Common myeloid progenitor, CD34-positive (primary cell): ENCODE measurements at regions not wholly inside any gene's neighbourhood (a gene's known extent, or its start where the extent isn't known, plus 50 kb on each side); places are given as distances from the start of the nearest gene placed in this dataset.
"Not testable (repeated sequence)": the region's sequence is repeated elsewhere in the genome, so short reads cannot be mapped to it uniquely, and the experiment has no call there.

Experiments
- CTCF ChIA-PET: fragments of 350-600 bp; sonication (Branson Sonifier 250); formaldehyde crosslinking; loops from one replicate; lab custom pipeline; 2021; ENCODE audit warnings: antibody characterized with exemption; lab: Charles Lee
- POLR2A ChIA-PET: fragments of 350-600 bp; sonication (Branson Sonifier 250); formaldehyde crosslinking; loops from one replicate; lab custom pipeline; 2021; ENCODE audit warnings: antibody characterized with exemption; lab: Charles Lee
- DNase-seq, 3 donors: peaks; one replicate each; pipeline versions ENCODE4 v3.0.0 to v3.0.0-alpha.2; 2013
- H3K27ac ChIP-seq, 2 experiments: 1 replicate in 1 of 2; 2 replicates in 1 of 2; pipeline ENCODE4 v1.7.0; 2013; ENCODE audit warnings: inconsistent platforms in 2 of 2, low read length in 2 of 2, mild to moderate bottlenecking in 2 of 2, low read depth in 1 of 2, moderate library complexity in 1 of 2; ENCODE audit not compliant: severe bottlenecking in 2 of 2, insufficient read depth in 1 of 2, poor library complexity in 1 of 2
- H3K27me3 ChIP-seq, 5 experiments: replicated peaks in 2 of 5; 1 replicate in 3 of 5; 2 replicates in 2 of 5; pipeline versions ENCODE4 v1.6.1 to v1.7.0; 2013; ENCODE audit warnings: low read length in 4 of 5, mild to moderate bottlenecking in 2 of 5, moderate library complexity in 2 of 5, inconsistent platforms in 1 of 5; ENCODE audit not compliant: insufficient read depth in 5 of 5, control insufficient read depth in 4 of 5
- H3K36me3 ChIP-seq, 4 experiments: 1 replicate in 2 of 4; 2 replicates in 2 of 4; pipeline versions ENCODE4 v1.6.1 to v1.7.0; 2013; ENCODE audit warnings: low read length in 3 of 4, control low read depth in 1 of 4, mild to moderate bottlenecking in 1 of 4; ENCODE audit not compliant: control insufficient read depth in 4 of 4, insufficient read depth in 4 of 4
- H3K4me1 ChIP-seq, 4 experiments: 1 replicate in 3 of 4; 2 replicates in 1 of 4; pipeline versions ENCODE4 v1.6.1 to v1.7.1; 2013; ENCODE audit warnings: low read length in 3 of 4, mild to moderate bottlenecking in 3 of 4, control low read depth in 1 of 4, inconsistent platforms in 1 of 4, moderate library complexity in 1 of 4; ENCODE audit not compliant: control insufficient read depth in 4 of 4, insufficient read depth in 4 of 4; ENCODE audit errors: control extremely low read depth in 1 of 4
- H3K4me3 ChIP-seq, 7 experiments: 1 replicate in 4 of 7; 2 replicates in 3 of 7; pipeline versions ENCODE4 v1.5.1 to v1.7.0; 2013; ENCODE audit warnings: mild to moderate bottlenecking in 7 of 7, low read length in 6 of 7, moderate library complexity in 6 of 7, inconsistent platforms in 2 of 7, low read depth in 2 of 7, control low read depth in 1 of 7; ENCODE audit not compliant: insufficient read depth in 4 of 7, control insufficient read depth in 1 of 7; ENCODE audit errors: extremely low read depth in 1 of 7
- H3K9me3 ChIP-seq, 5 experiments: 1 replicate in 4 of 5; 2 replicates in 1 of 5; pipeline versions ENCODE4 v1.6.1 to v1.7.1; 2013; ENCODE audit warnings: low read length in 4 of 5, mild to moderate bottlenecking in 2 of 5, inconsistent platforms in 1 of 5, low read depth in 1 of 5, moderate library complexity in 1 of 5; ENCODE audit not compliant: control insufficient read depth in 4 of 5, insufficient read depth in 2 of 5; ENCODE audit errors: control extremely low read depth in 1 of 5
- WGBS: methylation state at CpG from one replicate; pipeline ENCODE4 v1.1.5; 2013; ENCODE audit not compliant: insufficient coverage; 5-methylcytosine and 5-hydroxymethylcytosine counted together

DNA sequence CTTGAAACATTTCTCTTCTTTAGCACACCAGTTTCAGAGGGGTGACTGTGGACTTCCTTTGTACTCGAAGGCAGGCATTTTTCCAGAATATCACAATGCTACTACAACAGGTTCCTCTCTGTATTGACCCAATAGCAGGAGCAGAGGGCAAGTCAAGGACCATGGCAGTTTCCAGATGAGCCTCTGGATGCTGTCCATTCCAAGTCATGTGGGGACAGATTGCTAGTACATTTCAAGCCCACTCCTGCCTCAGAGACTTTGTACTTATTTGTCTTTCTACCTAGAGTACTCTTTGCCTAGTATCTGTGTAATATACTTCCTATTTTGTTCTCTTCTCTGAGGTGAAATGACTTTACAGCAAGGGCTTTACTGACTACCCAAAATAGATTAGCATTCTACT, 373.9 kb downstream of the PIK3C3 start:
- Histone ChIP-seq H3K4me1 (no peaks in the 10 kb centered on the region), H3K27me3 (no peaks in the 10 kb centered on the region), H3K4me3 (no peak overlapping the region), H3K9me3 (no peaks in the 10 kb centered on the region), H3K27ac (no peak overlapping the region), H3K36me3 (no peaks in the 10 kb centered on the region)
- WGBS, result 50% methylated on average over 1 of the region's 1 CpG
- POLR2A ChIA-PET, result no interaction called here
- DNase-seq, result no peak
- CTCF ChIA-PET, result no interaction called here

DNA sequence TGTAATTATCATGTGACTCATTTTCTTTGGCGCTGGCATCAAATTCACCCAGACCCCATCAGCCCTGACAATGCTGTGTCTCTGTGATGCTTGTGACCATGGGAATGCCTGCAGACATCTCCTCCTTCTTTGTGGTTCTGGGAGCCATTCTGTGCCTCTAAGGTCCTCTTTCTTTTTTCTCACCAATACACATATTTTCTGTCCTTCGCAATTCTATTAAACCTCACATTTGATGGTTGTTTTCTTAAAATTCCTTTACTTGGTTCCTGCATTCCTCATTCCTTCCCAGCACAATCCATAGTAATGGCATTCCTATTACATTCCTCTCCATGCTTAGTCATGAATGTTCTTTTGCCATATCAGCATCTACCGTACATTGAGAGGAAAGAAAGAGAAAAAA, 375.3 kb downstream of the PIK3C3 start:
- Histone ChIP-seq H3K9me3 (no peaks in the 10 kb centered on the region), H3K4me1 (no peaks in the 10 kb centered on the region), H3K27ac (no peak overlapping the region), H3K4me3 (no peak overlapping the region), H3K36me3 (no peaks in the 10 kb centered on the region), H3K27me3 (no peaks in the 10 kb centered on the region)
- DNase-seq, result no peak
- POLR2A ChIA-PET, result no interaction called here
- WGBS, result 89% methylated on average over 2 of the region's 3 CpGs
- CTCF ChIA-PET, result no interaction called here

DNA sequence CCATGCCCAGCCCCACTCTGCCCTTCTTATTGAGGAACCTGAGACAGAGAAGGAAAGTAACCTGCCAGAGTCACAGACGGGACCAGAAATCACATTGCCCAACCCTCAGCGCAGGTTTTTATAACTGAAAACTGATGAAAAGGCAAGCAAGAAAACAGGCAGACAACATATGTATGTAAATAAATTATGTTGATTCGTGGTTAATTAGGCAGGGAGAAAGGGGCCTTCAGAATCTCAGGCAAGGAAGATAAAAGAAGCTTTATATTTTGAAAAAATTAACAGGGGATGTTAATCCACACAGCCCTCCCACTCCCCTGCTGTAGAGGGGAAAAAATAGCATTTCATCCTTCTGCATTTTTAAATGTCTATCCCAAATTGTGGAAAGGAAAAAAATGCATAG, 378.5 kb downstream of the PIK3C3 start:
- Histone ChIP-seq H3K36me3 (no peaks in the 10 kb centered on the region), H3K27ac (no peak overlapping the region), H3K4me3 (no peak overlapping the region), H3K9me3 (peaks cover 0 to 3% (median 0%) of the 10 kb centered on the region in 5 experiments), H3K27me3 (no peaks in the 10 kb centered on the region), H3K4me1 (no peaks in the 10 kb centered on the region)
- no peak for DNase-seq
- WGBS, result 90% methylated on average over 3 of the region's 3 CpGs
- POLR2A ChIA-PET, result no interaction called here
- CTCF ChIA-PET, result no interaction called here

DNA sequence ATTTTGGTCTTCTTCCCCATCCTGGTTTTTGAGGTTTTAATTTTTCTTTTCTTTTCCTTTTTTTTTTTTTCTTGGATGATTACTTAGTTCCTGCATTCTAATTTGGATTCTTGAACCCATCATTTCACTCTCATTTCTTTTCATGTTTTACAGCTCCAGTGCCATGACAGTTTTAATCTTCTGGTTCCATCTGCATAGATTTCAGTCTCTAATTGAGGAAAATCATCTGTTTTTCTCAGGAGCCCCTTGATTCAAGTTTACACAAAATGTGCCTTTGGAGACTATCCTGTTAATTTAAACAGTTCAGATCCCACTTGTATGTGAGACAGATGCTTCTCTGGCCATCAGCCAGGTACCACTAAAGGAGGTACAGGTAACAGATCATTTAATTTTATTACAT, 379.9 kb downstream of the PIK3C3 start:
- POLR2A ChIA-PET, result no interaction called here
- Histone ChIP-seq H3K4me3 (no peak overlapping the region), H3K27me3 (no peaks in the 10 kb centered on the region), H3K4me1 (no peaks in the 10 kb centered on the region), H3K9me3 (peaks cover 0 to 3% (median 0%) of the 10 kb centered on the region in 5 experiments), H3K36me3 (no peaks in the 10 kb centered on the region), H3K27ac (no peak overlapping the region)
- no peak for DNase-seq
- CTCF ChIA-PET, result no interaction called here

DNA sequence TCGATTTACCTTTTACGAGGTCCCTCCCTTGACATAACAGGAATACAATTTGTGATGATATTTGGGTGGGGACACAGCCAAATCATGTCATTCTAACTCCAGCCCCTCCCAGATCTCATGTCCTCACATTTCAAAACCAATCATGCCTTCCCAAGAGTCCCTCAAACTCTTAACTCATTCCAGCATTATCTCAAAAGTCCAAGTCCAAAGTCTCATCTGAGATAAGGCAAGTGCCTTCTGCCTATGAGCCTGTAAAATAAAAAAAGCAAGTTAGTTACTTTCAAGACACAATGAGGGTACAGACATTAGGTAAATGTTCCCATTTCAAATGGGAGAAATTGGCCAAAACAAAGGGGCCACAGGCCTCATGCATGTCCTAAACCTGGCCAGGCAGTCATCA, 381.1 kb downstream of the PIK3C3 start:
- H3K27ac ChIP-seq, result no peak overlapping the region
- POLR2A ChIA-PET, result interaction anchor here (0.6 kb wide), 1 partner anchor 266 kb away, joined by 4 read pairs; no protein-coding TSS in a partner anchor
- CTCF ChIA-PET, result no interaction called here
- DNase-seq, result no peak
- no peaks in the 10 kb centered on the region for H3K27me3 ChIP-seq
- no peak overlapping the region for H3K4me3 ChIP-seq
- 100% methylated on average over 1 of the region's 2 CpGs for WGBS
- H3K4me1 ChIP-seq, result no peaks in the 10 kb centered on the region
- no peaks in the 10 kb centered on the region for H3K36me3 ChIP-seq
- peaks cover 0 to 3% (median 0%) of the 10 kb centered on the region in 5 experiments for H3K9me3 ChIP-seq

DNA sequence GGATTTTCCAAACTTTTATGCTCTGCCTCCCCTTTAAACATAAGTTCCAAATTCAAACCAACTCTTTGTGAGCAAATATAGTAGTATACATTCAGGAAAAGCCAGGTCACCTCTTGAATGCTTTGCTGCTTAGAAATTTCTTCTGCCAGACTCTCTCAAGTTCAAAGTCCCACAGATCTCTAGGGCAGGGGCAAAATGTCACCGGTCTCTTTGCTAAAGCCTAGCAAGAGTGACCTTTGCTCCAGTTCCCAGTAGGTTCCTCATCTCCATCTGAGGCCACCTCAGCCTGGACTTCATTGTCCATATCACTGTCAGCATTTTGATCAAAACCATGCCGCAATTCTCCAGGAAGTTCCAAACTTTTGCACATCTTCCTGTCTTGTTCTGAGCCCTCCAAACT, 382.3 kb downstream of the PIK3C3 start:
- H3K27ac ChIP-seq, H3K36me3 ChIP-seq, CTCF ChIA-PET, H3K4me1 ChIP-seq, H3K27me3 ChIP-seq, H3K4me3 ChIP-seq, DNase-seq, H3K9me3 ChIP-seq, POLR2A ChIA-PET: not testable (repeated sequence)
- 100% methylated on average over 2 of the region's 2 CpGs for WGBS

DNA sequence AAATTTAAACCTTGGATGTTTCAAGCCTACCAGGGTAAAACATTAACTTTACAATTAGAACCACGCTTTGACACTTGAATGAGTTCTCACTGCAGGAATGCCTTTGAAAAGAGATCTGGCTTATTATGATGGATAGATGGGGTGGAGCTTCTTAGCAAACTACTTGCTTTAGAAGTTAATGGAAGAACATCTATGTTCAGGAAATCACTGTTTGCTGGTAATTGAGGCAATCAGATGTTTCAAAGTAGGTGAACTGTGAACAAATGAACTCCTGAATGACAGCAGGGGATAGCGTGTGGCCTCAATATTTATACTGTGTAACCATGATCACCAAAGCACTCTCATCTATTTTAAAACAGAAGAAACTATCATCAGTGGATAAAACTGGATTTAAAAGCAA, 383.6 kb downstream of the PIK3C3 start:
- ChIA-PET CTCF (no interaction called here), POLR2A (no interaction called here)
- no peaks in the 10 kb centered on the region for H3K27me3 ChIP-seq
- no peak overlapping the region for H3K4me3 ChIP-seq
- DNase-seq, result no peak
- no peak overlapping the region for H3K27ac ChIP-seq
- no peaks in the 10 kb centered on the region for H3K4me1 ChIP-seq
- WGBS, result 44% methylated on average over 2 of the region's 2 CpGs
- H3K9me3 ChIP-seq, result peaks cover 0 to 3% (median 0%) of the 10 kb centered on the region in 5 experiments
- H3K36me3 ChIP-seq, result no peaks in the 10 kb centered on the region
